Gastroesophageal sphincter (tissue), 3 donors: ENCODE measurements at regions not wholly inside any gene's neighbourhood (a gene's known extent, or its start where the extent isn't known, plus 50 kb on each side); places are given as distances from the start of the nearest gene placed in this dataset.

Source experiments
- EP300 ChIP-seq: sonication (generic); formaldehyde crosslinking; IDR thresholded peaks from one replicate; pipeline ENCODE4 v1.6.1; 2017; ENCODE audit warnings: antibody characterized with exemption, mild to moderate bottlenecking
- POLR2AphosphoS5 ChIP-seq: sonication (generic); formaldehyde crosslinking; IDR thresholded peaks from one replicate; pipeline ENCODE4 v1.6.1; 2017; ENCODE audit warnings: antibody characterized with exemption
- TF ChIP-seq, protein P1 (sequence below), 4 experiments: fragments of 200-600 bp in 2 of 4; fragments of 450-650 bp in 2 of 4; sonication (generic) in 1 of 4; IDR thresholded peaks; one replicate each; pipeline ENCODE4 v1.5.1; 2017 to 2019; ENCODE audit warnings: antibody characterized with exemption in 4 of 4, mild to moderate bottlenecking in 2 of 4, moderate library complexity in 2 of 4

DNA sequence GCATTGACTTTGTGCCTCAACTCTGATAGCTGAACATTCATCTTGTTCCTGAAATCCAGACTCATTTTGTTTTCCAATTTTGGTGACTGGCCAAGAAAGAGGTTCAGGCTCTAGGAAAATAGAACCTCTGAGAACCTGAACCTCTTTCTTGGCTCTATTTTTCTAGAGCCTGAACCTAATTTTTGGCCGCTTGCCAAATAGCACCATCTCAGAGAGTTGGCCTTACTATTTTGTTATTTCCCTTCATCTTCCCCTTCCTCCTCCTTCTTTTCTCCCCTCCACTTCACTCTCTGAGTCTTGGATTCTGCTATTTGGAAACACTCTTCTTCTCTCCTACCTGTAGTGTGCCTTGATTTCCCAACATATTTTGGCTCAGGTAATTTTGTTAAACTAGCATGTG, 114.4 kb upstream of the CNTN1 start:
- TF ChIP-seq, protein P1, sequence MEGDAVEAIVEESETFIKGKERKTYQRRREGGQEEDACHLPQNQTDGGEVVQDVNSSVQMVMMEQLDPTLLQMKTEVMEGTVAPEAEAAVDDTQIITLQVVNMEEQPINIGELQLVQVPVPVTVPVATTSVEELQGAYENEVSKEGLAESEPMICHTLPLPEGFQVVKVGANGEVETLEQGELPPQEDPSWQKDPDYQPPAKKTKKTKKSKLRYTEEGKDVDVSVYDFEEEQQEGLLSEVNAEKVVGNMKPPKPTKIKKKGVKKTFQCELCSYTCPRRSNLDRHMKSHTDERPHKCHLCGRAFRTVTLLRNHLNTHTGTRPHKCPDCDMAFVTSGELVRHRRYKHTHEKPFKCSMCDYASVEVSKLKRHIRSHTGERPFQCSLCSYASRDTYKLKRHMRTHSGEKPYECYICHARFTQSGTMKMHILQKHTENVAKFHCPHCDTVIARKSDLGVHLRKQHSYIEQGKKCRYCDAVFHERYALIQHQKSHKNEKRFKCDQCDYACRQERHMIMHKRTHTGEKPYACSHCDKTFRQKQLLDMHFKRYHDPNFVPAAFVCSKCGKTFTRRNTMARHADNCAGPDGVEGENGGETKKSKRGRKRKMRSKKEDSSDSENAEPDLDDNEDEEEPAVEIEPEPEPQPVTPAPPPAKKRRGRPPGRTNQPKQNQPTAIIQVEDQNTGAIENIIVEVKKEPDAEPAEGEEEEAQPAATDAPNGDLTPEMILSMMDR (IDR thresholded peaks at IDR 0.05): no peak
- no peak for TF ChIP-seq EP300
- no peak for TF ChIP-seq POLR2AphosphoS5
